ENCODE measurements at regions not wholly inside any gene's neighbourhood (a gene's known extent, or its start where the extent isn't known, plus 50 kb on each side); places are given as distances from the start of the nearest gene placed in this dataset.

GRCh38 chr1:193516755-193517388 lies 330.5 kb upstream of the B3GALT2 start:
- DNase-seq, result no peak
- Mint-ChIP-seq H3K36me3 (ENCODE audit: low read depth) (peaks cover 2% of the 10 kb centered on the region), H3K27ac (no peak overlapping the region), H3K9me3 (peaks cover 7% of the 10 kb centered on the region), H3K4me3 (no peak overlapping the region), H3K4me1 (ENCODE audit: low read depth) (peaks cover 5% of the 10 kb centered on the region), H3K27me3 (no peaks in the 10 kb centered on the region)
- no peak for ATAC-seq
- CTCF ChIA-PET, result no interaction called here
- POLR2A ChIA-PET, result no interaction called here
- intact Hi-C loops (cut with micrococcal nuclease), result no loop called here
- no peak for TF ChIP-seq CTCF (IDR thresholded peaks at IDR 0.05)

DNA sequence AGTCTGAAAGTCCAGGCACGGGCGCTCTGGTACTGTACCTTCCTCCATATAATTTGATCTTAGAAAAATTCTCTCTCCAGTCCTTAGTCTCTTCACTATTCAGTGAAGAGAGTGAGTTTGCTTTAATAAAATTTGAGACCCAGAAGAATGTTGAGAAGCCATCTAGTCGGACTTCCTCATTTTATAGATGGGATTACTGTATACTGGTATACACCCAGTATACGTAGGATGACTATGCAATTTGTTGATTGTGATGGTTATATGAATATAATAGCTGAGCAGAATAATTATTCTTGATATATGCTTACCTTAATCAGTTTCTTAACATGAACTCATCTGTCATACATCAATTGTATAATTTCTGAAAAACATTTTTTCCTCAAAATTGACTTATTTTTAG lies 328.0 kb upstream of the B3GALT2 start:
- Mint-ChIP-seq H3K36me3 (ENCODE audit: low read depth) (peaks cover 2% of the 10 kb centered on the region), H3K27ac (no peak overlapping the region), H3K9me3 (peaks cover 10% of the 10 kb centered on the region), H3K4me3 (no peak overlapping the region), H3K27me3 (no peaks in the 10 kb centered on the region), H3K4me1 (ENCODE audit: low read depth) (peaks cover 5% of the 10 kb centered on the region)
- no peak for ATAC-seq
- CTCF ChIA-PET, result interaction anchor here (1.1 kb wide), 1 partner anchor 26 kb away, joined by 3 read pairs; no protein-coding TSS in a partner anchor
- intact Hi-C loops (cut with micrococcal nuclease), result no loop called here
- TF ChIP-seq CTCF (IDR thresholded peaks at IDR 0.05), result no peak
- POLR2A ChIA-PET, result no interaction called here
- DNase-seq, result no peak

DNA sequence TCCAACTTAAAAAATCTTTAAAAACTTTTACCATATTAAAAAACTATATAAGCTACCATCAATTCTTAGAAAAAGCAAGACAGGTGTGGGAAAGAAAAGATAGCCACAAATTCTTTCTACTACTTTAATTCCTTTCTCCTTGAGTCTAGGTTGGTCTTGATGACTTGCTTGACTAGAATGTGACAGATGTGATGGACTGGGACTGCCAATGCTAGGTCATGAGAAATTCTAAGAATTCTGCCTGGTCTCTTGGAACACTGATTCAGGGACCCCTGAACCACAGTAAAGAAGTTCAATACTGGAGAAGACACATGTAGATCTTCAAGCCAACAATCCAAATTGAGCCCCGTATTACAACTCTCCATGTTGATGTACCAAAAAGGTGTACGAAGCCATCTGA lies 326.6 kb upstream of the B3GALT2 start:
- TF ChIP-seq CTCF (IDR thresholded peaks at IDR 0.05), result no peak
- CTCF ChIA-PET, result no interaction called here
- POLR2A ChIA-PET, result no interaction called here
- Mint-ChIP-seq H3K4me3 (no peak overlapping the region), H3K9me3 (peaks cover 8% of the 10 kb centered on the region), H3K27me3 (no peaks in the 10 kb centered on the region), H3K36me3 (ENCODE audit: low read depth) (no peaks in the 10 kb centered on the region), H3K4me1 (ENCODE audit: low read depth) (peaks cover 5% of the 10 kb centered on the region), H3K27ac (no peak overlapping the region)
- DNase-seq (no peak), ATAC-seq (no peak)
- intact Hi-C loops (cut with micrococcal nuclease), result no loop called here

DNA sequence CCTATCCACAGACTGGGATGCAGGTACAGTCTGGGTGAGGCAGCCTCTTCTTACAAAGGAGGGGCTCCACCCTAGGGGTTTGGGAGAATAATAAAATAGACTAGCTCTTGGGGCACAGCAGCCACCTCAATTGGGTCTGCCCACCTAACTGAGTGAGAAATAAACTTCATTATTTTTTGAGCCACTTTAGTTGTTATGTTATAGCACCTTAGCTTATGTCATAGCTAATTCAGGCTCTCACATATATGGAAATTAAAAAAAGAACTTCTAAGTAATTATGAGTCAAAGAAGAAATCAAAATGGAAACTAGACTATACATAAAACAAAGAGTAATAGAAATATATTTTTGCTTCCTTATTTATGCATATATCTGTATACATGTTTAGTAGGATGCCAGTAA lies 318.5 kb upstream of the B3GALT2 start:
- intact Hi-C loops (cut with micrococcal nuclease), result loop anchor here (1.0 kb wide), 1 partner anchor 14 kb away; no protein-coding TSS in a partner anchor
- ChIA-PET POLR2A (no interaction called here), CTCF (interaction anchor here (1.5 to 1.6 kb wide), 2 partner anchors 8 to 12 kb away, joined by 3 read pairs; no protein-coding TSS in a partner anchor)
- DNase-seq, result no peak
- ATAC-seq, result no peak
- H3K27ac Mint-ChIP-seq, result no peak overlapping the region
- H3K36me3 Mint-ChIP-seq (ENCODE audit: low read depth), result no peaks in the 10 kb centered on the region
- peaks cover 2% of the 10 kb centered on the region for H3K4me1 Mint-ChIP-seq (ENCODE audit: low read depth)
- no peaks in the 10 kb centered on the region for H3K27me3 Mint-ChIP-seq
- peaks cover 2% of the 10 kb centered on the region for H3K9me3 Mint-ChIP-seq
- H3K4me3 Mint-ChIP-seq, result no peak overlapping the region
- TF ChIP-seq CTCF (IDR thresholded peaks at IDR 0.05), result no peak

- Mint-ChIP-seq H3K4me1 (ENCODE audit: low read depth) (peaks cover 5% of the 10 kb centered on the region), H3K9me3 (peaks cover 1% of the 10 kb centered on the region), H3K4me3 (no peak overlapping the region), H3K36me3 (ENCODE audit: low read depth) (no peaks in the 10 kb centered on the region), H3K27me3 (no peaks in the 10 kb centered on the region), H3K27ac (no peak overlapping the region)
- DNase-seq (no peak), ATAC-seq (no peak)
- ChIA-PET CTCF (no interaction called here), POLR2A (no interaction called here)
- TF ChIP-seq CTCF (IDR thresholded peaks at IDR 0.05), result no peak
- intact Hi-C loops (cut with micrococcal nuclease), result no loop called here
These were observed 311.8 kb upstream of the B3GALT2 start for GRCh38 chr1:193498088-193498655.
